ENCODE measurements at regions not wholly inside any gene's neighbourhood (a gene's known extent, or its start where the extent isn't known, plus 50 kb on each side); places are given as distances from the start of the nearest gene placed in this dataset.

- H3K4me1 ChIP-seq (ENCODE audit: control insufficient read depth in 1 of 2, extremely low read depth in 1 of 2, insufficient read depth in 2 of 2, low read length in 2 of 2): no peaks in the 10 kb centered on the region
- DNase-seq: no peak
- WGBS (ENCODE audit: insufficient coverage): no CpG with 5 or more reads among the region's 4 CpGs
- H3K9me3 ChIP-seq: no peaks in the 10 kb centered on the region
- H3K27ac Mint-ChIP-seq: no peak overlapping the region
- no peak for ATAC-seq (replicated peaks in 1 of 4)
- peaks cover 0 to 4% of the 10 kb centered on the region in 2 experiments for H3K27me3 ChIP-seq (replicated peaks in 1 of 2; ENCODE audit: control insufficient read depth in 2 of 2, extremely low read depth in 1 of 2, insufficient read depth in 2 of 2, low read length in 1 of 2)
- H3K36me3 Mint-ChIP-seq: no peaks in the 10 kb centered on the region
- no peak overlapping the region for H3K4me3 ChIP-seq (ENCODE audit: control insufficient read depth in 1 of 2, extremely low read depth in 1 of 2, low read length in 1 of 2)
- no peak overlapping the region for H3K4me3 Mint-ChIP-seq
- H3K4me1 Mint-ChIP-seq: no peaks in the 10 kb centered on the region
- peaks cover 7 to 20% of the 10 kb centered on the region in 2 donors for H3K27me3 Mint-ChIP-seq
- no peaks in the 10 kb centered on the region for H3K9me3 Mint-ChIP-seq
- H3K36me3 ChIP-seq (ENCODE audit: control insufficient read depth in 2 of 2, extremely low read depth in 1 of 2, insufficient read depth in 1 of 2, low read length in 1 of 2): no peaks in the 10 kb centered on the region
- ChIA-PET POLR2A (interaction anchor here in 1 of 2 donors (0.6 kb wide), 1 partner anchor 120 kb away, joined by 3 read pairs; no protein-coding TSS in a partner anchor), CTCF (no interaction called here)
- H3K27ac ChIP-seq (ENCODE audit: low read length): no peak overlapping the region
These were observed 68.0 kb upstream of the CDCA7L start for GRCh38 chr7:22013711-22014110.

GRCh38 chr7:22008683-22009082, 63.0 kb upstream of the CDCA7L start:
- ChIA-PET POLR2A (no interaction called here), CTCF (no interaction called here)
- DNase-seq (no peak), ATAC-seq (replicated peaks in 1 of 4) (no peak)
- Histone ChIP-seq H3K36me3 (ENCODE audit: control insufficient read depth in 2 of 2, extremely low read depth in 1 of 2, insufficient read depth in 1 of 2, low read length in 1 of 2) (no peaks in the 10 kb centered on the region), H3K4me3 (ENCODE audit: control insufficient read depth in 1 of 2, extremely low read depth in 1 of 2, low read length in 1 of 2) (no peak overlapping the region), H3K27ac (ENCODE audit: low read length) (no peak overlapping the region), H3K27me3 (replicated peaks in 1 of 2; ENCODE audit: control insufficient read depth in 2 of 2, extremely low read depth in 1 of 2, insufficient read depth in 2 of 2, low read length in 1 of 2) (no peaks in the 10 kb centered on the region), H3K4me1 (ENCODE audit: control insufficient read depth in 1 of 2, extremely low read depth in 1 of 2, insufficient read depth in 2 of 2, low read length in 2 of 2) (no peaks in the 10 kb centered on the region), H3K9me3 (no peaks in the 10 kb centered on the region)
- H3K4me1 Mint-ChIP-seq: no peaks in the 10 kb centered on the region
- no peaks in the 10 kb centered on the region for H3K36me3 Mint-ChIP-seq
- H3K4me3 Mint-ChIP-seq: no peak overlapping the region
- H3K9me3 Mint-ChIP-seq: no peaks in the 10 kb centered on the region
- 80% methylated on average over 2 of the region's 5 CpGs for WGBS (ENCODE audit: insufficient coverage)
- no peak overlapping the region for H3K27ac Mint-ChIP-seq
- peaks cover 7 to 16% of the 10 kb centered on the region in 2 donors for H3K27me3 Mint-ChIP-seq

GRCh38 chr7:22008087-22008486, 62.4 kb upstream of the CDCA7L start:
- no peaks in the 10 kb centered on the region for H3K36me3 ChIP-seq (ENCODE audit: control insufficient read depth in 2 of 2, extremely low read depth in 1 of 2, insufficient read depth in 1 of 2, low read length in 1 of 2)
- Mint-ChIP-seq H3K27ac (no peak overlapping the region), H3K4me1 (no peaks in the 10 kb centered on the region), H3K4me3 (no peak overlapping the region), H3K27me3 (peaks cover 7 to 18% of the 10 kb centered on the region in 2 donors), H3K9me3 (no peaks in the 10 kb centered on the region), H3K36me3 (no peaks in the 10 kb centered on the region)
- no peaks in the 10 kb centered on the region for H3K9me3 ChIP-seq
- H3K4me3 ChIP-seq (ENCODE audit: control insufficient read depth in 1 of 2, extremely low read depth in 1 of 2, low read length in 1 of 2): no peak overlapping the region
- DNase-seq (no peak), ATAC-seq (replicated peaks in 1 of 4) (no peak)
- WGBS (ENCODE audit: insufficient coverage): 67% methylated on average over 3 of the region's 5 CpGs
- ChIA-PET CTCF (no interaction called here), POLR2A (no interaction called here)
- H3K27me3 ChIP-seq (replicated peaks in 1 of 2; ENCODE audit: control insufficient read depth in 2 of 2, extremely low read depth in 1 of 2, insufficient read depth in 2 of 2, low read length in 1 of 2): no peaks in the 10 kb centered on the region
- H3K4me1 ChIP-seq (ENCODE audit: control insufficient read depth in 1 of 2, extremely low read depth in 1 of 2, insufficient read depth in 2 of 2, low read length in 2 of 2): no peaks in the 10 kb centered on the region
- H3K27ac ChIP-seq (ENCODE audit: low read length): no peak overlapping the region

- POLR2A ChIA-PET: no interaction called here
- H3K36me3 ChIP-seq (ENCODE audit: control insufficient read depth in 2 of 2, extremely low read depth in 1 of 2, insufficient read depth in 1 of 2, low read length in 1 of 2): no peaks in the 10 kb centered on the region
- Mint-ChIP-seq H3K4me3 (no peak overlapping the region), H3K27ac (no peak overlapping the region), H3K27me3 (peaks cover 6 to 22% of the 10 kb centered on the region in 2 donors), H3K9me3 (no peaks in the 10 kb centered on the region), H3K36me3 (no peaks in the 10 kb centered on the region), H3K4me1 (peaks cover 0 to 4% (median 2%) of the 10 kb centered on the region in 3 donors)
- H3K9me3 ChIP-seq: no peaks in the 10 kb centered on the region
- no peak overlapping the region for H3K27ac ChIP-seq (ENCODE audit: low read length)
- DNase-seq (no peak), ATAC-seq (replicated peaks in 1 of 4) (no peak)
- WGBS (ENCODE audit: insufficient coverage): 63% methylated on average over 1 of the region's 1 CpG
- CTCF ChIA-PET: no interaction called here
- peaks cover 0 to 2% of the 10 kb centered on the region in 2 experiments for H3K4me1 ChIP-seq (ENCODE audit: control insufficient read depth in 1 of 2, extremely low read depth in 1 of 2, insufficient read depth in 2 of 2, low read length in 2 of 2)
- no peak overlapping the region for H3K4me3 ChIP-seq (ENCODE audit: control insufficient read depth in 1 of 2, extremely low read depth in 1 of 2, low read length in 1 of 2)
- no peaks in the 10 kb centered on the region for H3K27me3 ChIP-seq (replicated peaks in 1 of 2; ENCODE audit: control insufficient read depth in 2 of 2, extremely low read depth in 1 of 2, insufficient read depth in 2 of 2, low read length in 1 of 2)
These were observed 59.5 kb upstream of the CDCA7L start for GRCh38 chr7:22005151-22005550.

- H3K27me3 Mint-ChIP-seq: peaks cover 0 to 16% of the 10 kb centered on the region in 2 donors
- CTCF ChIA-PET: interaction anchor here in 1 of 2 donors (1.0 kb wide), 1 partner anchor 748 kb away, joined by 3 read pairs; no protein-coding TSS in a partner anchor
- H3K4me3 Mint-ChIP-seq: no peak overlapping the region
- peaks cover 0 to 4% (median 2%) of the 10 kb centered on the region in 3 donors for H3K4me1 Mint-ChIP-seq
- peaks cover 0 to 2% of the 10 kb centered on the region in 2 experiments for H3K4me1 ChIP-seq (ENCODE audit: control insufficient read depth in 1 of 2, extremely low read depth in 1 of 2, insufficient read depth in 2 of 2, low read length in 2 of 2)
- POLR2A ChIA-PET: no interaction called here
- H3K27me3 ChIP-seq (replicated peaks in 1 of 2; ENCODE audit: control insufficient read depth in 2 of 2, extremely low read depth in 1 of 2, insufficient read depth in 2 of 2, low read length in 1 of 2): no peaks in the 10 kb centered on the region
- DNase-seq (no peak), ATAC-seq (replicated peaks in 1 of 4) (no peak)
- no peaks in the 10 kb centered on the region for H3K36me3 ChIP-seq (ENCODE audit: control insufficient read depth in 2 of 2, extremely low read depth in 1 of 2, insufficient read depth in 1 of 2, low read length in 1 of 2)
- no peaks in the 10 kb centered on the region for H3K9me3 Mint-ChIP-seq
- H3K4me3 ChIP-seq (ENCODE audit: control insufficient read depth in 1 of 2, extremely low read depth in 1 of 2, low read length in 1 of 2): no peak overlapping the region
- WGBS (ENCODE audit: insufficient coverage): no CpG with 5 or more reads among the region's 1 CpG
- H3K9me3 ChIP-seq: no peaks in the 10 kb centered on the region
- no peak overlapping the region for H3K27ac Mint-ChIP-seq
- H3K27ac ChIP-seq (ENCODE audit: low read length): no peak overlapping the region
- no peaks in the 10 kb centered on the region for H3K36me3 Mint-ChIP-seq
These were observed 57.0 kb upstream of the CDCA7L start for GRCh38 chr7:22002726-22003125.

GRCh38 chr7:22001345-22002004, 55.8 kb upstream of the CDCA7L start:
- no peaks in the 10 kb centered on the region for H3K36me3 Mint-ChIP-seq
- no CpG with 5 or more reads among the region's 8 CpGs for WGBS (ENCODE audit: insufficient coverage)
- ChIA-PET CTCF (interaction anchor here (0.7 to 1.4 kb wide), 10 partner anchors 8 to 748 kb away, joined by 3 to 6 read pairs (median 3); no protein-coding TSS in a partner anchor), POLR2A (no interaction called here)
- Histone ChIP-seq H3K27me3 (replicated peaks in 1 of 2; ENCODE audit: control insufficient read depth in 2 of 2, extremely low read depth in 1 of 2, insufficient read depth in 2 of 2, low read length in 1 of 2) (no peaks in the 10 kb centered on the region), H3K4me3 (ENCODE audit: control insufficient read depth in 1 of 2, extremely low read depth in 1 of 2, low read length in 1 of 2) (no peak overlapping the region), H3K4me1 (ENCODE audit: control insufficient read depth in 1 of 2, extremely low read depth in 1 of 2, insufficient read depth in 2 of 2, low read length in 2 of 2) (peaks cover 0 to 2% of the 10 kb centered on the region in 2 experiments), H3K9me3 (no peaks in the 10 kb centered on the region), H3K27ac (ENCODE audit: low read length) (no peak overlapping the region), H3K36me3 (ENCODE audit: control insufficient read depth in 2 of 2, extremely low read depth in 1 of 2, insufficient read depth in 1 of 2, low read length in 1 of 2) (no peaks in the 10 kb centered on the region)
- peak in 6 of 35 experiments; percentile 3 to 71 (median 17) for DNase-seq
- no peak overlapping the region for H3K4me3 Mint-ChIP-seq
- no peaks in the 10 kb centered on the region for H3K9me3 Mint-ChIP-seq
- H3K27me3 Mint-ChIP-seq: peaks cover 0 to 14% of the 10 kb centered on the region in 2 donors
- ATAC-seq (replicated peaks in 1 of 4): peak; percentile 55 to 64 (median 58)
- H3K27ac Mint-ChIP-seq: no peak overlapping the region
- peaks cover 0 to 4% (median 2%) of the 10 kb centered on the region in 3 donors for H3K4me1 Mint-ChIP-seq

Measured in T-cell (primary cell).